HG03460 (cell line): ENCODE measurements at regions not wholly inside any gene's neighbourhood (a gene's known extent, or its start where the extent isn't known, plus 50 kb on each side); places are given as distances from the start of the nearest gene placed in this dataset.

Source experiments
- ATAC-seq: cut with Tn5 transposase; IDR thresholded peaks from one replicate; pipeline ENCODE4 v1.9.1; 2021; ENCODE audit not compliant: unreplicated experiment

DNA sequence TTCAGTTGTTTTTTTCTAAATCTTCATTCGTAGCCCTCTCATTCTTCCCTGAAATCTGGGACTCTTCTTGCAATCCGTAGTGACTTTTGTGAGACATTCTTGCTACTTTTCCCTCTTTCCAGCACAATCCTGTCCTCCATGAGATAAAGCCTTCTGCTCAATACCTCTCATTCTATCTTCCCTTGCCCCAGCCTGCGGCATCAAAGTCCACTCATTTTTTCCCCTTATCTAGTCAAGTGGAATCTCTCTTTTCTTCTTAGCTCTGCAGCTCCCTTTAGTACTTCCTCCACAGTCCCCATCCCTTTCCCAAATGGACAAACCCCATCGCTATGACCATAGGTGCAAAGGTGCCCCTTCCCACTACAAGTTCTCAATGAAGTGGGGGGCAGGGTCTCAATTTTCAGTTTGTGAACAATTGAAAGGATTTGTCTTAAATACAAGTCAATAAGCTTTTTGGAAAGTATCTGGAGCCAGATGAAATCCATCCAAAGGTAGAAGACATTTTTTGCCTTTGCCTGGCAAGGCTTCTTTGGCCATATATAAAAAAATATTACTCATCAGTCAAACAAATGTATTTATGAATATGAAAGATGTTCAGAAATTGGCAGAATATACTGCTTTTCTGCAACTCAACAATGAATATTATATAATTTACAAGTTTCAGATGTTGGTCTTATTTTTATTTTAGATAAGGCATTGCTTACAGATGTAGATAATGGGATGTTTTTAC lies 179.4 kb downstream of the SNAPC1 start:
- no peak for ATAC-seq

GRCh38 chr14:61948376-61948775 lies 186.2 kb downstream of the SNAPC1 start:
- ATAC-seq: no peak

DNA sequence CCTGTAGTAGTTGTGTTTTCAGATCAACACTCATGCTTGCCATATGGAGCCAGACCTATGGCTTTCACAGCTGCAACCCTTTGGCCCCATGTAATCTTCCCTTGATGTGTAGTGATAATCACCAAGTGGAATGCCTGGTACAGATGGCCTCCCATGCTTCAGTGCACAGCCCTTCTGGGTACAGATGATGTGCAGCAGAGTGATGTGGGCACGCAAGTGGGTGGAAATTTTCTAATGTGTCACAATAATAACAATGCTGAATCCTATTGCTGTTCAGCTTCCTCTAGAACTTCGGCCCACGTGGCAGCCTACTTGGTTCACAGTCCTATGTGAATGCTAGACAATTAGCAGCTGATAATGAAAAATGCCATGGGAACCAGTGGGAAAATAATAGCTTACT lies 188.1 kb downstream of the SNAPC1 start:
- ATAC-seq: no peak

DNA sequence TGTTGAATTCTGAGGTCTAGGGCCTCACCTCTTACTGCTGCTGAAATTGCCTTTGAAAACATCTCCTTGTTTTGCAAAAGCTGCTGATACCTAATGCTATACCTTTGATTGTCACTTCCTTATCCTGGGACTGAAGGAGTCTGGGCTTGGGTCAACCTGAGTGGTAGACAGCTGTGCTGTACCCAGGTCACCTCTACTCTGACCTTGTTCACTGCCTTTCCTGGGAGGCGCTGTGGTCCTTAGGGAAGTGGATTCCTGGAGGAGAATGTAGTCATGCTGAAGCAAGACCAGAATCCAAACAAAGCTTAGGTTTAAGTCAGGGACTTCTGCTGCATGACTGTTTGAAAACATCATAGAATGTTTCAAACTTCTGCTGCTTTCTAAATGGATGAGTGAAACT lies 191.4 kb downstream of the SNAPC1 start:
- ATAC-seq: no peak

DNA sequence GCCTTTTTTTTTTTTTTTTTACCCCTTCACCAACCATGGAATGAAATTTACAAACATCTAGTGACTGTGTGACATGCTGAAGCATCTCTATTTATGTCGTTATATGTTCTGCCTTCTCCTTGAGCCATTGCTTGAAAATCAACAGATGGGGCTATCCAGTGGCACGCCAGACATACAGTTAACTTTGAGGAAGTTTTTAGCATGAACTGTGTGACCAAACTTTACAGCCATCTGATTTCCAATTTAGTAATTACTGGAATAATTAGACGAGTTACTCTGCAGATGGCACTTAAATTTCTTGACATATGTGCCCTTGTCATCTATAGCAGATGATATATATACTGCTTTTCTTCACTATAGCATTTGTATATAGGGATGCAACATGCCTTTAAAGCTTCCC lies 192.1 kb downstream of the SNAPC1 start:
- no peak for ATAC-seq

DNA sequence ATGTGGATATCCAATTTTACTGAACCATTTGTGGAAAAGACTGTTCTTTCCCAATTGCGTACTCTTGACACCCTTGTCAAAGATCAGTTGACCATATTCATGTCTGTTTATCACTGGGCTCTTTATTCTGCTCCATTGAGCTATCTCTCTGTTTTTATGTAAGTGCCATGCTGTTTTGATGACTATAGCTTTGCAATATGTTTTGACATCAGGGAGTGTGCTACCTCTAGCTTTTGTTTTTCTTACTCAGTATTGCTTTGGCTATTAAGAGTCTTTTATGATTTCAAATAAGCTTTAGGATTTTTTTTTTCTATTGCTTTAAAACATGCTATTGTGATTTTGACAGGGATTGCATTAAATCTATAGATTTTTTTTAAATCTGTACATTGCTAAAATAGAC lies 194.3 kb downstream of the SNAPC1 start:
- ATAC-seq: no peak

GRCh38 chr14:61959348-61959747 lies 197.1 kb downstream of the SNAPC1 start:
- ATAC-seq: no peak

GRCh38 chr14:61961369-61961768 lies 199.1 kb downstream of the SNAPC1 start:
- no peak for ATAC-seq

DNA sequence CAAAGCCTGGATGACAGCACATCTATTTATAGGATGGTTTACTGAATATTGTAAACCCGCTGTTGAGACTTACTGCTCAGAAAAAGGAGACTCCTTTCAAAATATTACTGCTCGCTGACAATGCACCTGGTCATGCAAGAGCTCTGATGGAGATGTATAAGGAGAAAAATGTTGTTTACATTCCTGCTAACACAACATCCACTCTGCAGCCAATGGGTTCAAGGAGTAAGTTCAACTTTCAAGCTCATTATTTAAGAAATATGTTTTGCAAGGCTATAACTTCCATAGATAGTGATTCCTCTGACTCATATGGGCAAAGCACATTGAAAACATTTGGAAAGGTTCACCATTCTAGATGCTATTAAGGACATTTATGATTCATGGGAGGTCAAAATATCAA lies 201.7 kb downstream of the SNAPC1 start:
- no peak for ATAC-seq

GRCh38 chr14:61965030-61965745 lies 203.0 kb downstream of the SNAPC1 start:
- no peak for ATAC-seq

GRCh38 chr14:61968207-61968606 lies 206.0 kb downstream of the SNAPC1 start:
- no peak for ATAC-seq

- no peak for ATAC-seq
Observed at GRCh38 chr14:61972711-61973110, 210.5 kb downstream of the SNAPC1 start.

GRCh38 chr14:61973981-61974380 lies 211.8 kb downstream of the SNAPC1 start:
- no peak for ATAC-seq

- ATAC-seq: no peak
Observed at GRCh38 chr14:61977217-61977616, 215.0 kb downstream of the SNAPC1 start.

DNA sequence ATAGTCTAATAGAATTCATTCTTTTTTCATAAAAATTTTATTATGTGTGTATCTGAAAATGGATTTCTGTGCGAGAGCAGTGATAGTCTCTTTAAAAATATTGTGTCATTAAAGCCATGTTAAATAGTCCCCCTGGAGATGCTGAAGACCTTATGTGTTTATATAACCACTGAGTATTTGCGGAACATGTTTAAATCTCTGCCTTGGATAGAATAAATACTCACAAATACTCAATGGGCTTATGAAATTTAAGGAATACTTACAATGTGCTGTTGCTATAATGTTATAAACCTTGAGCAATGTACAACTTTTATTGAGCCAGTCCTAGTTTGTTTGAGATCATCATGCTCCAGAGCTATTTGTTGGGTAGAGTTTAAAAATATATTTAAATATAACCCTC lies 226.0 kb downstream of the SNAPC1 start:
- ATAC-seq: no peak

- ATAC-seq: no peak
Observed at GRCh38 chr14:61992139-61992538, 229.9 kb downstream of the SNAPC1 start.

- no peak for ATAC-seq
Observed at GRCh38 chr14:61992926-61993325, 230.7 kb downstream of the SNAPC1 start.

- ATAC-seq: no peak
Observed at GRCh38 chr14:61994589-61994988, 232.4 kb downstream of the SNAPC1 start.

- no peak for ATAC-seq
Observed at GRCh38 chr14:61996753-61997152, 234.5 kb downstream of the SNAPC1 start.

GRCh38 chr14:61997161-61997560 lies 234.9 kb downstream of the SNAPC1 start:
- ATAC-seq: no peak

- no peak for ATAC-seq
Observed at GRCh38 chr14:62001963-62002362, 239.7 kb downstream of the SNAPC1 start.

DNA sequence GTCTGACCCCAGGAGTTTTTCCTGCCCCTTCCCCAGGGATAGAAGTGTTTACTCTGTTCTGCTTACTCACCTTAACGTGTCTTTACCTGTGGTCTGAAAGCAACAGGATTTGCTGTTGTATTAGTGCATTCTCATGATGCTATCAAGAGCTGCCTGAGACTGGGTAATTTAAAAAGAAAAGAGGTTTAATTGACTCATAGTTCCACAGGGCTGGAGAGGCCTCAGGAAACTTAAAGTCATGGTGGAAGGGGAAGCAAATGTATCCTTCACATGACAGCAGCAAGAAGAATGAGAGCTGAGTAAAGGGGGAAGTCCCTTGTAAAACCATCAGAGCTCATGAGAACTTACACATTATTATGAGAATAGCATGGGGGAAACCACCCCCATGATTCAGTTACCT lies 240.4 kb downstream of the SNAPC1 start:
- ATAC-seq: no peak

DNA sequence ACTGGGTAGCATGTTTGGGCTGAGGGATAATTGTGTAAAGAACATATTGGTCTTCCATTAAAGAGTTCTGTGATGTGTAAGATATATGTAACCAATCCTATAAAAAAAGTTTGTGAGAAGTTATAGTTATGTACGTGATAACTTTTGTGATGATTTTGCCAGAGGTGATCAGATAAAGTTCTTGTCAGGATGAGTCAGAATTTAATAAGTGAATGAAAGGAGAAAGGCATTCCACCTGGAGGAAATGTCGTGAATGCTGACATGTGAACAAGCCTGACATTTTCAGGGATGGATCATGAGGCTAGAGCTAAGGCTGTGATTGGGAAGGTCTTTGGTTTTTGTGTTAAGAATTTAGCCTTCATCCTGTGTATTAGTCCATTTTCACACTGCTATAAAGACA lies 241.5 kb downstream of the SNAPC1 start:
- no peak for ATAC-seq
